HFFc6 (cell line): ENCODE measurements at regions not wholly inside any gene's neighbourhood (a gene's known extent, or its start where the extent isn't known, plus 50 kb on each side); places are given as distances from the start of the nearest gene placed in this dataset.

Experiments used
- DNase-seq: peaks from one replicate; pipeline ENCODE4 v3.0.0-alpha.2; 2018
- H3K27ac Mint-ChIP-seq: 2 replicates; pipeline ENCODE4 v1.8.0; 2020; ENCODE audit warnings: mild to moderate bottlenecking, mixed read lengths
- H3K27me3 Mint-ChIP-seq: 2 replicates; pipeline ENCODE4 v1.8.0; 2021; ENCODE audit warnings: mild to moderate bottlenecking, moderate library complexity, mixed read lengths; ENCODE audit not compliant: insufficient read depth
- H3K36me3 Mint-ChIP-seq: 2 replicates; pipeline ENCODE4 v1.8.0; 2021; ENCODE audit warnings: low read depth, mixed read lengths
- H3K4me1 Mint-ChIP-seq: 2 replicates; pipeline ENCODE4 v1.8.0; 2020; ENCODE audit warnings: low read depth, mixed read lengths
- H3K4me3 Mint-ChIP-seq: 2 replicates; pipeline ENCODE4 v1.8.0; 2020; ENCODE audit warnings: mild to moderate bottlenecking, moderate library complexity, mixed read lengths
- H3K9me3 Mint-ChIP-seq: 2 replicates; pipeline ENCODE4 v1.8.0; 2020; ENCODE audit warnings: mild to moderate bottlenecking, mixed read lengths
- CTCF ChIP-seq: fragments of 200-600 bp; sonication (generic); IDR thresholded peaks from 2 replicates; pipeline ENCODE4 v1.5.0; 2021; ENCODE audit warnings: antibody characterized with exemption, mild to moderate bottlenecking

GRCh38 chr3:4138150-4138785 is 164.9 kb upstream of the SETMAR start:
- Mint-ChIP-seq H3K4me1 (no peaks in the 10 kb centered on the region), H3K9me3 (peaks cover 41% of the 10 kb centered on the region), H3K27ac (no peak overlapping the region), H3K4me3 (no peak overlapping the region), H3K27me3 (no peaks in the 10 kb centered on the region), H3K36me3 (peaks cover 8% of the 10 kb centered on the region; the same call in 1 of the 2 replicates)
- no peak for DNase-seq
- no peak for TF ChIP-seq CTCF

GRCh38 chr3:4138786-4139431 is 164.3 kb upstream of the SETMAR start:
- Mint-ChIP-seq H3K27ac (no peak overlapping the region), H3K4me1 (no peaks in the 10 kb centered on the region), H3K27me3 (no peaks in the 10 kb centered on the region), H3K36me3 (peaks cover 7% of the 10 kb centered on the region; the same call in 1 of the 2 replicates), H3K9me3 (peaks cover 39% of the 10 kb centered on the region), H3K4me3 (no peak overlapping the region)
- TF ChIP-seq CTCF, result no peak
- no peak for DNase-seq

GRCh38 chr3:4139462-4140140 is 163.6 kb upstream of the SETMAR start:
- no peak for TF ChIP-seq CTCF
- DNase-seq, result no peak
- Mint-ChIP-seq H3K4me1 (no peaks in the 10 kb centered on the region), H3K36me3 (peaks cover under 1% of the 10 kb centered on the region; the same call in 1 of the 2 replicates), H3K27me3 (no peaks in the 10 kb centered on the region), H3K4me3 (no peak overlapping the region), H3K9me3 (peaks cover 37% of the 10 kb centered on the region), H3K27ac (no peak overlapping the region)

- H3K27me3 Mint-ChIP-seq, result no peaks in the 10 kb centered on the region
- peaks cover 32% of the 10 kb centered on the region for H3K9me3 Mint-ChIP-seq
- no peaks in the 10 kb centered on the region; the same call in 1 of the 2 replicates for H3K36me3 Mint-ChIP-seq
- H3K27ac Mint-ChIP-seq, result no peak overlapping the region
- no peak overlapping the region for H3K4me3 Mint-ChIP-seq
- DNase-seq, result no peak
- no peak for TF ChIP-seq CTCF
- H3K4me1 Mint-ChIP-seq, result no peaks in the 10 kb centered on the region
Observed at GRCh38 chr3:4140921-4141320, 162.2 kb upstream of the SETMAR start.

GRCh38 chr3:4147556-4148118 is 155.5 kb upstream of the SETMAR start:
- Mint-ChIP-seq H3K9me3 (peaks cover 33% of the 10 kb centered on the region), H3K4me1 (no peaks in the 10 kb centered on the region), H3K4me3 (no peak overlapping the region), H3K36me3 (no peaks in the 10 kb centered on the region), H3K27me3 (no peaks in the 10 kb centered on the region; the same call in 1 of the 2 replicates), H3K27ac (no peak overlapping the region)
- TF ChIP-seq CTCF, result no peak
- DNase-seq, result no peak
